Right forelimb (tissue), 1 donor: ENCODE measurements at regions not wholly inside any gene's neighbourhood (a gene's known extent, or its start where the extent isn't known, plus 50 kb on each side); places are given as distances from the start of the nearest gene placed in this dataset.
A peak's percentile ranks its signal among the peaks of the same experiment; 100 is the strongest.

ENCODE experiments used
- DNase-seq: peaks from one replicate; pipeline ENCODE4 v3.0.0-alpha.2; 2018

DNA sequence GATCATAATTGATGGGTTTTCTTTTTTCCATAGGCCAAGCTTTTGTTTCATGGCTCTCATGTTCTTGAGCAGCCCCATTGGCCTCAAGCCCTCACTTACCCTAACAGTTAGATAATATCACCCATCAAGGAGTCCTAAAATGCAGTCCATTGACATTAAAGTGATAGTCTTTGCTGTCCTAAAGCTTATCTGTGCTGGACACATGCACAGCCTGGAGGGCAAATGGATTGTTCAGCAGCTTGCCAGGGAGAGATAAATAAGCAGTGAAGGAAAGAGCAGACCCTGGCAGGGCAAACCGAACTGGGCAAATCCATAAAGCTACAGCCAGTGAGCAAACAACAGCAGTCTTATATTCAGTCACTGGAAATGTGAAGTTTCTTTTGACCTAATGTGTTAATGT is 199.6 kb upstream of the MID1 start:
- no peak for DNase-seq

DNA sequence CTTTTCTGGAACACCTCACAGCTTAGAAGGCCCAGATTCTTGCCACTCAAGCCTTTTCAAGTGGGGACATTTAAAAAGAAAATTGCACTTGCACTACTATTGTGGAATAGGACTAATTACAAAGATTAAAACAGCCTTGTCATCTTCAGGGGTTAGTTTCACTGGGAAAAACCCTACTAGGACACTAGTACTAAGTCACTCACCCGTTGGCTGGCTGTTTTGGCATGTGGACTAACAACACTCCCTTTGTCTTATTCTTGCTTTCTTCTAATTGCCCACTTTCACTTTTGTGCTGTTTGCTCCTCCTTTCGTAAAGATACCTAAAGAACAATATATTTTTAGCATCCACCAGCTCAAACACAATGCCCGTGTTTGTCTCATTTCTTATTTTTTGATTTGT is 200.9 kb upstream of the MID1 start:
- no peak for DNase-seq

DNA sequence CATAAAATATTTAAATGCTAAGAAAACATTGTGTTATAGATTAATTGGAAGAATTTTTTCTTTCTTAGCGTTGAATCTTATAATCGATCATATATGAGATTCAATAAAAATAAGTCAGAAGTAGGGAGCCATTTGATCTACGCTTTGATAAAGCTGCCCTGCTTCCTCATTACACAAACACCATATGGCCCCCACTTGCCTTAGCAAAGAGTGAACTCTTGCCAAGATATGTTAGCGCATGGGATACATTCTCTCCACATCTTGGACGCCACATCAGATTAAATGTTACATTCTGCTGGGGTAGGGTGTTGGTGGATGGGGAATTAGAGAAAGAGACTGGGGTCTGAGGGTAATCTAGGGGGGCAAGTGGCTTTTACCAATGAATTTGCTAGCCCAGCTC is 207.7 kb upstream of the MID1 start:
- no peak for DNase-seq

DNA sequence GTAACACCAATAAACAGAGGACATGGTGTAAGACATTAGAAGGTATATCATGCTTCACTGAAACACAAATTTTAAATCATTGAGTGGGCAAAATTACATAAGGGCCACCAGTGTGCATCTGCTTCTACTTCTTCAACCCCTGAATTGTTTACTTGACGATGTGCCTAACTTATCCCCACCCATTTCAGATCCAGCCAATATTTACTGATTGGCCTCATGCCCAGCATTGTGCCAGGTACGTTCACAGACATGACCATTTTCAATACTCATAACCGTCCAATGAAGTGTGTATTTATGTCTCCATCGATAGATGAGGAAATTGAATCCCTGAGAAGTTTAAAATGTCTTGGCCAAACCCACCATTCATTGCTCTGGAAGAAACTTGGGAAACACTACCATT is 208.3 kb upstream of the MID1 start:
- no peak for DNase-seq

DNA sequence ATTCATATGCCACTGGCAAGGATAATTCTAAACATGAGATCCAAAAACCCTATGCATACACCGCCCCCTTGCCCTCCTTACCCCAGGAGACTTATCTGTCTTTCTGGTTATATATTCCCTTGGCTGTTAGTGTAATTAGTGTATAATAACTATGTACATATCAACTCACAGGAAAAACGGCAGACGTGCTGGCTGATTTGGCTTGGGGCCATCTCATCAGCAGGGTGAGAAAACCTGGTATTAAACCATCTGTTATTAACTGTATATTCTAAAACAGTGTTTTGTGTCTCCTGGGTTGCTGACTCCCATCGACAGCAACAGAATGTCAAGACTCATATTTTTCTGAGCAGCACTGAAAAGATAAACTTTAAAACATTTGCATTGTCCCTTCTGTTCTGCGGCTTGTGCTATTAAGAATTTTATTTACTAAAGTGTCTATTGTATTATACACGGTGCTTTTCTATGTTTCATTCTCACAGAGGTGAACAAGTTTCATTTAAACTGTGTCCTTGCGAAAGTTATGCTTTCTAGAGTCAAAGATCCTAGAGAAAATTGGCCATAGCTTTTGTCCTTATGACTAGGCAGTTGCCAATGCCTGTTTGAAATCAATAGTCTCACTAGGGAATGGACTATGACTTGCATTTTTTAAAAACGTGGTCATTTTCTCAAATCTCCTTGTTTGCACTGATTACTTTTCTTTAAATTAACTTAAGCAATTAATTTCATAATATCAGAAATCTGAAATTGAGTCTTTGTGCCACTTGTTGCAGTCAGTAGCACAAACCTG is 211.5 kb upstream of the MID1 start:
- DNase-seq = no peak

DNA sequence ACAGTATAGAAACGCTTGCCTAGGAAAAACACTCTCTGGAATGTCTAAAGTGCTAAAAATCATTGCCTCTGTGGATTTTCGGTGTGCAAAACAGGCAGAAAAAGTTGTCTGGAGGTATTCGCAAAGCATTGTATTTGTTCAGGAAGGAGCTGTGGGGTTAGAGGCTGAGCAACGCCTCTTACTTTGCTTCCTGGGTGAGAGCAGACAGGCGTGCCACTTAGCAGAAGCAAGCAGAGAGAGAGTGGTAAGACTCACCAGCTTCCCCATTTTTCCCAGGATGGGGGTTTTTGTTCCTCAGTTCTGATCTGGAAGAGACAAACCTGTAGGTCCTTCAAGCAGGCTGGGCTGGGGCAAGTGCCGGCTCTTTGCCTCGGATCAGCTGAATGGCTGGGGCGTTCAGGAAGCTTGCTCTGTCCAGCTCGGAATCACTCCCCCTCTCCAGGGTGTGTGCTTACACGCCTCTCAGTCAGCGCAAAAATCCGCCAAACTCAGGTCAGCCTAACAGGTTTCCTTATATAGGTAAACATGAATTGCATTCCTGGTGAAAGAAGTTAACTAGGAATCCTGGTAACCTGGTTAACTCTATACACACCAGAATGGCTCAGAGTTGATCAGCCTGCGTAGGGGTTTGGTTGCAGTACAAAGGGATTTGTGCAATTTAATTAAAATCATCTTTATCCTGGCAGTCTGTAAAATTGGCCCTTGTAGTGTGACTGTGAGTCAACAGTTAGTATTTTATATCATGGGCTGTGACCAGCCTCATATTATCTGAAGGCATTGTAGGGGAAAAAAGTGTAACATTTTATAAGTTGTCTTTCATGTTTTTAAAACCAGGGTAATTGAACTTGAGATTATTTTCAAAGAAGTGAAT is 213.1 kb upstream of the MID1 start:
- DNase-seq = peak; percentile 54

DNA sequence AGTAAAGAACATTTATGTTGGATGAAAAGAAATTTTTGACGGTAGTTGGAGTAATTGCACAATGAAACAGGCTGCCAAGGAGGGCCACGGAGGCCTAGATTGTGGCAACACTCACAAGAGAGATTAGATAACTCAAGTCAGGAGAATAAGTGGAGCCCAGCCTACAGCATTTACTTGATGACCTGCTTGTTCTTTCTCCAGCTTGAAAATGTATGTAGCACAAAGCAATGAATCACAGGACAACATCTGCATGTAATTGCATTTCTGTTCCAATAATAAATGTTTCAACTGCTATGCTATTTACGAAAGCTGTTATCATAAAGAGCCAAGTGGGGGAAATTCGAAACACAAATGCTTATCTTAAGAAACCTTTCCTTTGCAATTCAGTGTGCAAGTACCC is 221.2 kb upstream of the MID1 start:
- DNase-seq = no peak

DNA sequence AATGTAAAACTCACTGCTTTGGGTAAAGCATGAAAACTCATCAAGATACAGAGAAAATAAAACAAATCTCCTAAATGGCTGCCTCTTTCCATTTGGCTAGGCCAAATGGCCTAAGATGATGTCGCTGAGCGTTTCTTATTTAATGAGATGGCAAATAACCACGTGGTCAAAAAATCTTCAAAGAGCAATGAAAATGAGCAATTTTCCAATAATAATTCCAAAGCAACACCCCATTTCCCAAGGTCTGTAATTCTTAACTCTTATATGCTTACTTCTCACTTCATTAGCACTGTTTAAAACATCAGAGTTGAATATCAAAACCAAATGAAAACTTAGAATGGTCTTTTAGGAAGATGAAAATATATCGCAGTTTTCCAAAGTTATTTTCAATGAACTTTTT is 222.3 kb upstream of the MID1 start:
- DNase-seq = no peak

DNA sequence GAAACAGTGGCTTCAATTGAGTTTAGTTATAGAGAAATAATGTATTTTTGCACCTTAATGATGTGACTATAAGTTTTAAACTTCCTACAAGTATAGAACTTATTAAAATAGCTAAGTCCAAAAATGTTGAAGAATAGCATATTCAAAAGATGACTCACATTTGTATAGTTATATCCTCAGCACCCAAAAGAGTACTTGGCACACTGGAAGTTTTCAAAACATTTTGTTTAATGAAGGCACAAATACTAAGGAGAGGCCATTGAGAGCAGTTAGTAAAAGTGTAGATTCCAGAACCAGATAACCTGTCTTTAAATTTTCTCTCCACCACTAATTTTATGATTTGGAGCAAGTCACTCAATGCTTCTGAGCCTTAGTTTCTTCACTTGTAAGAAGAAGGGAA is 226.9 kb upstream of the MID1 start:
- DNase-seq = no peak

DNA sequence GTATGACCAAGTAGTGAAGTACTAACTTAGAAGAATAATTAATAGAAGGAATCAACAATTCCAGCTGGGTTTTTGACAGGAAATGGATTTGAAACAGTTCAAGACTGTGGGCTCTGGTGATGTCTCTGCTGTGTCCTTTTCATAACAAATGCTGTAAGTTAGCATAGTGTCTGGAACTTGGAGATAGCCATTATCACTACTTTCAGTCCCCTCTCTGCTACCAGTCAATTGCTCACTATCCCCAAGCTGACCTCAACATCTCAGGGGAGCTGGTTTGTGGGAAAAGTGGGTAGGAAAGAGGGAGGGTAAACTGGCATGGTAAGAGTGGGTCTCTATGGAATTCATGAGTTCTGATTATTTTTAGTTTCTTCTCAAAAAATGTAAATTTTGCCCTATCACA is 231.4 kb upstream of the MID1 start:
- no peak for DNase-seq

DNA sequence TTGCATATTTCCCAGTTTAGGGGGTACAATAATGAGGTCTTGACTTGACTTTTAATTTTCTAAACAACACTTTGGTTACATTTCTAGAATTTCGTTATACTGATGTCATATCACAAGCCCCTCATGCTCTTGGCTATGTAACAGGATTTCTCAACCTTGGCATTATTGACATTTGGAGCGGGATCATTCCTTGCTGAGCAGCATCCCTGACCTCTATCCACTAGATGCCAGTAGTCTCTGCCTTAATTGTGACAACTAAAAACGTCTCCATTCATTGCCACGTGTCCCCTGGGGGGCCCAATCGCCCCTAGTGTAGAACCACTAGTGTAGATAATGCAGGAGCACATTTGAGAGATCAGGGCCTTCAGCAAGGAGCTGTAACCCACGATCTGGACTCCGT is 234.2 kb upstream of the MID1 start:
- DNase-seq = no peak

DNA sequence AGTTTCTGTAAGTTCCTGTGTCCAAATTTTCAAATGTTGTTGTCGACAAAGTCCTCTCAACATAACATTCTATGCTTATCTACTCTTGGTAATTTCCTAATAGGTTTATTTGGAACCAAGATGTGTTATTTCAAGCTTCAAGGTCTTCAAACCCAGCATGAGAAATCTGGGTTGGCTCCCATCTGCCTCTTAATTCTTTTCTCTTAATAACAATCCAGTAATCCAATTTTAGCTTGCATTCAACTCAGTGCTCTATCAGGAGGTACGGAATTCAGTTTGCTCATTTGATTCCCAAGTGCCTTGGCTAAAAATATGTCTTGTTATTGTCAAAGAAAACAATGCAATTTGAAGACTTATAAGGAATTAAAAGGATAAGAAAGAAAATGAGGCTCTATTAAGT is 235.5 kb upstream of the MID1 start:
- DNase-seq = no peak

DNA sequence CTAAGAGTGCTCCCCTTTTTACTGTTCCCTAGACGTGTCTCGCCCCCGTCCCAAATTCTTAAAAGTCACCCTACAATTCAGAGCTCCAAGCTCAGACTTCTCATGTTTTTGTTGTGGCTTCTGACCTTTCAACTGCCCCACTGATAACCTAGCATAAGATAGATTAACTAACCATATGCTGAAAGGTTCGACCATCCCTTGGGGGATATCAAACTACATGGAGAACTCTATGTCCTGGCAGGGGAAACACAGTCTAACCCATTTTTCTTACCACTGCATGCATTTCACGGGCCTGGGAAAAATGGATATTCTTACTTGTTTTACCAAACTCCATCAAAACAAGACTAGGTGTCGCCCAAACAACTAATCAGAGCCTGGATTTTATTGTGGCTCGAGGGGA is 236.4 kb upstream of the MID1 start:
- no peak for DNase-seq

DNA sequence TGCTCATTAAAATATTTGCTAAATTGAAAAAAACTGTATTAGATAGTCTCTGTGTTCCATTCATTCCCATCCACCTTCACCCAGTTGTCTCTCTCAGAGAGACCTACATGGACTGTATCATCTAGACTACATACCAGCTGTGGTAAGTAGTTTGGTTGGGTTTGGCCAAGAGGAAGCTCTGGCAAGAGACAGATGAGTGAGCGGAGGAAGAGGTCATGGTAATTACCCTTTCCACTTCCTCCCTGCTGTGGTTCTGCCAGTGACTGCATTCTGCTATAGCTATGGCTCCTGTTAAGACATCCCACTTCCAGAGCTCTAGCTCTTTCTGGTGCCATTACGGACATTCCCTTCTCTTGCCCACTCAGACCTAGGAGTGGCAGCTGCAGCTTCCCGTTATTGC is 239.0 kb upstream of the MID1 start:
- DNase-seq = no peak

DNA sequence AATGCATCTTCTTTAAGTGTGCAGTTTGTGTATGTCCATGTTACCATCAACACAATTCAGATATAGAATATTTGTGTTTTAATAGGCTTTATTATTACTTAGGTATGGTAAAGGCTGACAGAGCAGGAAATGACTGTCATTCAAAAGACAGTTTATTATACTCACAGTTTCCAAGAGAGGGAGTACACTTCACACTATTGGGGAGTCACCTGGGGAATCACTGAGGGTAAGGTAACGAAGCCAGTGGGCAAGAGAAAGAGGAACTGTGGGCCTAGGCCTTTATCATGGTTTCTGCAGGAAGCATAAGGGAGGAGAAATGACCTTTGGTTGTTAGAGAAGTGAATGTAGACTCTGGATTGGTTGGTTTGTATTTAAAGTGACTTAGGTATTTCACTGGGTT is 235.1 kb upstream of the HCCS start:
- DNase-seq = no peak

DNA sequence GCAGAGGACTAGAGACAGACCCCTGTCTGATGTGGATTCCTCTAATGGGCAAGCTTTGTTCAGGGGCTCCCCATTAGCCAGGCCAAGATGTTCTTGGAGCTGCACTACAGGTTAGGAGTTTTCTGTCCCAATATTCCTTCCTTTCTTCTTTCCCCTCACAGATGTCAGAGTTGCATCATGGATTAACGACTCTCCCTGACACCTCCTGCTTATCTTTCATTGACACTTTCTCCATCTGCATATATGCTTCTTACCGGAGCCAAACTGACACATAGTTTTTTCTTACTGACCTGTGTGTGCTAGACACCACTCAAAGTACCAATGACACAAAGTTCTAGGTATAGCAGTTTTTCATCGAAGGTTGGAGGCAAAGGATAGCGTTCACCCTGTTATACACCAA is 228.6 kb upstream of the HCCS start:
- no peak for DNase-seq

DNA sequence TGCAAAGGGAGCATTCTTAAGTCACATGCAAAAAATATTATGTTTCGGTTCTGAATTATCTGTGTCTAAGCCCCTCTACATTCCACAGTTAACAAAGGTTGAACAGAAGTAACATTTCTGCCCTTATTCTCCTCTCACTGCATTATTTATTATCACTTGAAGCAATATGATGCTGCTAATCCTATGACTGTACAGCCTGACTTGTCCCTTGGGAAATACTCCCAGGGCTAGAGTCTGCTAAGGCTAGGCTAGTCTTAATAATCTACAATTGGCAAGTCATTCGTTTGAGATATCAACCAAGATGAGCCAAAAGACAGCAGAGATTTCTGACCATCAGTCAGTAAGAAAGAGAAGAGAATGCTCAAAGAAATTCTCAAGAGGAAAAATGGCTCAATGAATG is 226.9 kb upstream of the HCCS start:
- DNase-seq = no peak

DNA sequence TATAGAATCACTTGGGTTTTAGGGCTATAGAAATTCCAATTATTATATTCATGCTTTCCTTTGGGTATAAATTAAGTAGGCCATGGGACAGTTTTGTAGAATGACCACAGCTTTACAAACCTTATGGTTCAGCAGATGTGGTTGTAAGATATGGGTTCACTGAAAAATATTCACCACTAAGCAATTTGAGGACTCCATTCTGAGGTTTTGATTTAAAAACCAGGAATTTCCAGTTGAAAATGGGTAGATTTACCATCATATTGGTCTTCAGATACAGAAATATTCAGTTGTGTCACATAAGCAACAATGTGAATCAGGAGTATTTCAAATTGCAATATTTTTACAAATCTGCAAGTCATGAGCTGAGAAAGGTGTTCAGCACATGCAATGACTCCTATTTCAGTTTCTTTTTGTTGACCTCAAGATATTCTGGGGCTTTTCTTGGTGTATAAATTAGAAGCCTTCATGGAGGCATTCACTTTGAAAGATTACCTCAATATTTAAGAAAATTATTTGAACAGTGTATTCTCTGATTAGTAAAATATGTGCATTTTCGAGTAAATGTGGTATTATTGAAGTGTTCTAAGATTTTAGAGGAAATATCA is 218.4 kb upstream of the HCCS start:
- DNase-seq = no peak

DNA sequence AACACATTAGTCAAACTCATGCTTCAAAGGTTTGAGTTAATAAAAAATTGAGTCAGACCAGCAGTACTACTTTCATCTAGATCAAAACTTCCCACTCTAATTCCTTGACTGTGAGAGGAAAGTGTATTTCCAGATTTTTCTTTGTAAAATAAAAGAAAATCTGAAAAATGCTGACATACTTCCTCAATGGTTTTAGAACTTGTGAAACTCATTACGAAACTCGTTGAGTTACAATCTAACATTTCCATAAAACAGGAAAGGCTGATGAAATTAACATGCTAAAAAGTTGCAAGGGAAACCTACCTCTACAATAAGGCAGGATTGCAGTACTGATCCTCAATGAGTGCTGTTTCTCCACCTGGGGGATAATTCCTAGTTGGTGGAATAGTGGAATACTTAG is 217.8 kb upstream of the HCCS start:
- DNase-seq = no peak

DNA sequence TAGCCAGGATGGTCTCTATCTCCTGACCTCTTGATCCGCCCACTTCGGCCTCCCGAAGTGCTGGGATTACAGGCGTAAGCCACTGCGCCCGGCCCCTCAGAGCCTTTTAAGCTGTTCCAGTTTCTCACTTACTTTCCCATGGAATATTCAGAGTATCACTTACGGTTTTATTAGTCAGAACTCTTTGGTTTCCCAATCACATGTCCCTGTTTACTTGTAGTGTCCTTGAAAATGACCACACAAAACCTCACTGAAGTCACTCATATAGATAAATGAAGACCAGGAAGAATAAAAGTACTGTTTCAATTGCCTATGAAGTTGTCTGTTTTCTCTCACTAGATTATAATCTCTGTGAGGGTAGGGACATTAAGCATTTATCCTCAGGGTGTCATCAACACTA is 217.2 kb upstream of the HCCS start:
- no peak for DNase-seq

DNA sequence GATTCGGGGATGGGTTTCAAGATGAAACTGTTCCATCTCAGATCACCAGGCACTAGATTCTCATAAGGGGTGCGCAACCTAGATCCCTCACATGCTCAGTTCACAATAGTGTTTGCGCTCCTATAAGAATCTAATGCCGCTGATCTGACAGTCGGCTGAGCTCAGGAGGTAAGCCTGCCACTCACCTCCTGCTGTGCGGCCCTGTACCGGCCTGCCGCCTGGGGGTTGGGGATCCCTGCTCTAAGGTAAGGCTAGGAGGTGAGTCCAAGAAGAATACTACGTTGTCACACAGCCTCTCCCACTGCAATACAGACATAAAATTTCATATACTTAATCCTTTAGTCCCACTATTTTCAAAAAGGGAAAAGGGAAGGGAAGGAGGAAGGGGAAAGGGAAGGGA is 213.4 kb upstream of the HCCS start:
- DNase-seq = no peak

DNA sequence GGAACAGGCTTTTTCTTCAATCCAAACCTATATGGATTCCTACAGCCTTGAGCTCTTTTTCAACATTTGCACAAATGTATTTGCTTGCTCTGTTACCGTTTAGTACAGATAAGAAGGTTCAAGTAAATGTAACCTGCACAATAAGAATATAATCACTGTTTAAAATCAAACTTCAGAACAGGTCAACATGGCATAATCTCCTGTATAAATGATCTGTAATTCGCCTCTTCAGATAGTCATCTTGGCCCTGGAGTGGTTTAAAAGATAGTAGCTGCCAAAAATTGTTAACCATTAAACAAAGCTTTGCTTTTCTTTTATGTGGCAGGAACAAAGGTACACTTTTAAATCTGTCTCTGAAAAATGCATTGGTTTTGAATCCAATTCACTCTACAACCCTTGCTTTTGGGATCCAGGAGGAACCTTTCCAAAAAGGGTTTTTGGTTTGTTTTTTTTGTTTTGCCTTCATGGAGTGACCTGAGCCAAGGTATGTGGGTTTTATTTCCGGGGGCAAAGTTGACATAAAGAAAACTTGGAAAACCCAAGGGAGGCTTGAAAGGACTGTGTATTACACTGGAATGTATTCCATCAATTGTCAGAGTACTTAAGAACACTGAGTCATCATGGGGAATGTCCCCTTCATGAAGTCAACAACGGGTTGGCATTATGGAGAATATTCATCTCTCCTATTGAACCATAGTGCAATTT is 210.4 kb upstream of the HCCS start:
- DNase-seq = no peak

DNA sequence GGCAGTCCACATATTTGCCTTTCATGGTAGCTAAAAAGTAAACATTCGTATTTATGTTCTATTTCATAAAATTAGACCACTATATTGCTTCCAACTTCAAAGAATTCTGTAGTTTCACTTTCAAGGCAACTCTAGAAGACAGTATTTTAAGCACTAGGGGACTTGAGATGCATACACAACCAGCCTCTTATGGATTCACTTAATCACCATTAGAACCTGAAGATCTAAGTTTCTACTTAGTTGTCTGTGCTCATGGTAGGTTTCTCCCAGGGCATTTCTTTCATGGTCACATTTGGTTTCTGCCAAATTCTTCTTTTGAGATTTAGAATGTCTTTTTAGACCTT is 209.9 kb upstream of the HCCS start:
- DNase-seq = no peak

DNA sequence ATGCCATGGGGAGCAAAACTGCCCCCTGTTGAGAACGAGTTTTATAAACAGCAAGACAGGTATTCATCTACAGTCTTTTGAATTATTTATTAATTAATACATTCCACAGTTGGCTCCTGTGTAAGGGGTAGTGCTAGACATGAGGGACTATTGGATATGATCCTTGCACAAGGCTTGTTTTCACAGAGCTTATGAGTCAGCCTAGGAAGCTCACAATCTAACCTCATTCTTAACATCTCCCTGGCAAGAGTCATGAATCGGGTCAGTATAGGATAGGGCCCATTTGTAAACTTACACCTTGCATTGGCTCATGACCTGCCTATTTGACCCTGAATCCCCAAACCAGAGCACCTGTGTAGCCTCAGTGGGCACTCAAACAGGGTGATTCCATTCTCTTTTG is 209.1 kb upstream of the HCCS start:
- no peak for DNase-seq
